ENCODE measurements at regions not wholly inside any gene's neighbourhood (a gene's known extent, or its start where the extent isn't known, plus 50 kb on each side); places are given as distances from the start of the nearest gene placed in this dataset.

DNA sequence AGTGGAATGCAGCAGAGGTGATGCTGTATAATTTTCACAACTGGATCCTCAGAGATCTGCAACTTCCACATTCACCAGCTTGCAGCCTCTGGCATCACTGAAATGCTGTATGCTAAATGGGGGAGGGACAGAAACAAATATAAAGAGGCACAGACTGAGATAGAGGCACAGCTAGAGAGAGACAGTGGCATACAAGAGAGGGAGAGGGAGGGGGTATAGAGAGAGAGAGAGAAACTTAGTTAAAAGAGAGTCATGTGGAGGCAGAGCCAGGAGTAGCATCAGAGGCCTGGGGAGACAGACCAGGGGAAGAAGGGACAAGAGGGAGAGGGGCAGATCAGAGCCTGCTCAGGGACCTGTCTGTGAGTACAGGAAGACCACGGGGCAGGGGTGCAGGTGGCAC is 84.5 kb upstream of the GRIK3 start:
- TF ChIP-seq, protein P1, sequence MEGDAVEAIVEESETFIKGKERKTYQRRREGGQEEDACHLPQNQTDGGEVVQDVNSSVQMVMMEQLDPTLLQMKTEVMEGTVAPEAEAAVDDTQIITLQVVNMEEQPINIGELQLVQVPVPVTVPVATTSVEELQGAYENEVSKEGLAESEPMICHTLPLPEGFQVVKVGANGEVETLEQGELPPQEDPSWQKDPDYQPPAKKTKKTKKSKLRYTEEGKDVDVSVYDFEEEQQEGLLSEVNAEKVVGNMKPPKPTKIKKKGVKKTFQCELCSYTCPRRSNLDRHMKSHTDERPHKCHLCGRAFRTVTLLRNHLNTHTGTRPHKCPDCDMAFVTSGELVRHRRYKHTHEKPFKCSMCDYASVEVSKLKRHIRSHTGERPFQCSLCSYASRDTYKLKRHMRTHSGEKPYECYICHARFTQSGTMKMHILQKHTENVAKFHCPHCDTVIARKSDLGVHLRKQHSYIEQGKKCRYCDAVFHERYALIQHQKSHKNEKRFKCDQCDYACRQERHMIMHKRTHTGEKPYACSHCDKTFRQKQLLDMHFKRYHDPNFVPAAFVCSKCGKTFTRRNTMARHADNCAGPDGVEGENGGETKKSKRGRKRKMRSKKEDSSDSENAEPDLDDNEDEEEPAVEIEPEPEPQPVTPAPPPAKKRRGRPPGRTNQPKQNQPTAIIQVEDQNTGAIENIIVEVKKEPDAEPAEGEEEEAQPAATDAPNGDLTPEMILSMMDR (IDR thresholded peaks at IDR 0.05; ENCODE audit: low read length) = no peak
- no peak for TF ChIP-seq EZH2 (optimal IDR thresholded peaks at IDR 0.05; ENCODE audit: low read depth, low read length)

Data from MM.1S (cell line).